H54 (cell line): ENCODE measurements at regions not wholly inside any gene's neighbourhood (a gene's known extent, or its start where the extent isn't known, plus 50 kb on each side); places are given as distances from the start of the nearest gene placed in this dataset.

Experiments used
- DNase-seq: peaks from one replicate; pipeline ENCODE4 v3.0.0; 2011; ENCODE audit warnings: low spot score, mixed read lengths; ENCODE audit not compliant: insufficient read length
- FAIRE-seq: peaks from 3 replicates; lab custom pipeline; 2011; peaks lifted over from hg19 to GRCh38; lab: Jason Lieb, UNC
- POLR2A ChIP-seq: IDR thresholded peaks from 2 replicates; pipeline ENCODE4 v1.6.1; 2011; ENCODE audit warnings: low read depth, mild to moderate bottlenecking, low read length

DNA sequence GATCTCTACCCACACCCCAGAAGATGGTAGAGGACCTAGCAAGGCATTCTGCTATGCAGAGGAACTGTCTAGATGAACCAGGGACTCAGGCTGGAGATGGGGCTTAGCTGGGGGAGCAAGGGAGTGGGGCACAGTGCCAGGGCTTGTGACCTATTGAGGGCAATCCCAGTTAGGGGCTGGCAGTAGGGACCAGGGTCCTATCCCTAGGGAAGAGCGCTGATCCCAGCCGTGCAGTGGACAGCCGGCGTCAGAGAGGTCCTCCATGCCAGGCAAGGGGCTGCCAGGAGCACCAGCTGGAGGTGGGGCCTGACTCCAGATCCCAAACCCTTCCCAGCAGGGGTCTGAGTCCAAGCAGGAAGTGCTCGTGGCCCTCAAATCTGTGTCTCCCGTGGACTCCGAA lies 52.7 kb upstream of the NEURL1B start:
- no peak for DNase-seq
- no peak for FAIRE-seq
- no peak for TF ChIP-seq POLR2A

DNA sequence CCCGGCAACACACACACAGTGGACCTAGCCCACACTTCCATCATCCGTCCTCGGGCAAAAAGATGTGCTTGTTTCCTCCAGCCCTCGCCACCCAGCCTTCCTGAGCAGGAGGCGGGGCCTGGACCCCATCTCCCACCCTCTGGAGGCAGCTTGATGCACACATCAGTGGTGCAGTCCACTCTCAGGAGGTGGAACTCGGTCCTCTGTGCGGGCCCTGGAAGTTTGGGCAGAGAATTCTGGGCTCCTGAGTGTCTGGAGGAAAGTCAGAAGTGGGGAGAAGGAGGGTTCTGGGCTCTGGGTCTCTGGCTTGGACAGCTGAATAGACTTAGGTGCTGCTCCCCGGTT lies 54.0 kb upstream of the NEURL1B start:
- TF ChIP-seq POLR2A: no peak
- FAIRE-seq (no peak), DNase-seq (no peak)

DNA sequence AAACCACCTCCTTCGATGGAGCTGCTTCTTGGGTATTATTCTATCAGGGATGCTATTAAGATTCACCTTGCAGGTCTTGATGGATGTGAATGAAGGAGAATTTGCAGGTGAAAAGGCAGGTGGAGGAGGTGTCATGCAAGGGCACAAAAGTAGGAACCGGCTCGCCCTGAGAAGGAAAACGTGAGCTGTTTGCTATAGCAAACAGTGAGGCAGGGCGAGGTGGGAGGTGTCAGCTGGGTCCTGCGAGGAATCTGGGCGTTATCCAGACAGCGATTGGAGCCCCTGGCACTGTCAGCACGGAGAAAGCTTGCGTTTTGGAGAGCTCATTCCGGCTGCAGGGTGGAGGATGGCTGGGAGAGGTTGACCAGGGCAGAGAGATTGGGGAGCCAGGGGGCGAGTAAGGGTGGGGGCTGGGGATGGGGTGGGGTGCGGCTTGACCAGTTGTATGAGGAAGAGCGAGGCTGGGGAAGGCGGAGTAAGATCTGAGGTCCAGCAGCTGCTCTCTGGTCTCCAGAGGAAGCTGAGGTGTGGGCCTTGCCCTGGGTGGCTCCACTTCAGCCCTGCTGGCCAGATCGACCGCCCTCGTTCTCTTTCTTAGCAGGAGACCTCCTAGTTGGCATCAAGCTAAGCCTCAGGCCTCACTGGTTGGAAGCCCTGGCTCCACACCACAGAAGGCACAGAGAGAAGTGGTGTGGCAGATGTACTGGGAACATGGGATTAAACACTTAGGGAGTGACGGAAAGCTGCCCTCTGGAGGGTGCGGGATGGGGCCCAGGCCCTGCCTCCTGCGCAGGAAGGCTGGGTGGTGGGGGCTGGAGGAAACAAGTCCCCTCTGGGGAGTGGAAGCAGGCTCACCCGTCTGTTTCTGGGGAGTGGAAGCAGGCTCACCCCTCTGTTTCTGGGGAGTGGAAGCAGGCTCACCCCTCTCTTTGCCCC lies 54.7 kb upstream of the NEURL1B start:
- no peak for TF ChIP-seq POLR2A

DNA sequence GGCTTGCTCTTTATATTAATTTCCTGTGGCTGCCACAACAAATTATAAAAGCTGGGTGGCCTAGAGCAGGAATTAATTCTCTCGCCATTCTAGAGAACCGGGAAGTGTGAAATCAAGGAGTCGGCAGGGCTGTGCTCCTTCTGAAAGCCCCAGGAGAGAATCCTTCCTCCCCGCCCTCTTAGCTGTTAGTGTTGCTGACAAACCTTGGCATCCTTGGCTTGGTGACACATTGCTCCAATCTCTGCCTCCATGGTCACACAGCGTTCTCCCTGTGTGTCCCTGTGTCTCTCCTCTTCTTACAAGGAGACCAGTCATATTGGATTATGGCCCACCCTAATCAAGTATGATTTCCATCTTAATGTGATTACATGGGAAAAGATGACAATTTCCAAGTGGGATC lies 55.9 kb upstream of the NEURL1B start:
- TF ChIP-seq POLR2A: no peak
- FAIRE-seq: no peak
- DNase-seq: no peak

More for the DNA sequence above, 54.7 kb upstream of the NEURL1B start:
- DNase-seq (no peak), FAIRE-seq (no peak)

DNA sequence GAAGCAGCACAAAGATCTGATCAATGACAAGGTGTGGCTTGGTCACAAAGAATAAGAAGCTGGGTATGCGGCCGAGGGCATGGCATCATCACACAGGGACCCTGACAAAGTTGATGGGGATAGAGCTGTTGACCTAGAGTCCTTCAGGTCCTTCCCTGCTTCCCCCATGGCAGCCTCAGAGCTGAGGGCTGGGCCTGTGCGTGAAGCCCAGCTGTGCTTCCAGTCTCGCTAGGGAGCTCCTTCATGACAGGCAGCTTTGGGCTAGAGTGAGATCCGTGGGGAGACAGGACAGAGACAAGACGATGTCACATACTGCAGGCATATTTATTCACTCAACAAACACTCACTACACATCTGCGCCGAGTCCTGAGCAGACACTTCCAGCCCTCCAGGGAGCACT lies 56.4 kb upstream of the NEURL1B start:
- DNase-seq (no peak), FAIRE-seq (no peak)
- TF ChIP-seq POLR2A: no peak

DNA sequence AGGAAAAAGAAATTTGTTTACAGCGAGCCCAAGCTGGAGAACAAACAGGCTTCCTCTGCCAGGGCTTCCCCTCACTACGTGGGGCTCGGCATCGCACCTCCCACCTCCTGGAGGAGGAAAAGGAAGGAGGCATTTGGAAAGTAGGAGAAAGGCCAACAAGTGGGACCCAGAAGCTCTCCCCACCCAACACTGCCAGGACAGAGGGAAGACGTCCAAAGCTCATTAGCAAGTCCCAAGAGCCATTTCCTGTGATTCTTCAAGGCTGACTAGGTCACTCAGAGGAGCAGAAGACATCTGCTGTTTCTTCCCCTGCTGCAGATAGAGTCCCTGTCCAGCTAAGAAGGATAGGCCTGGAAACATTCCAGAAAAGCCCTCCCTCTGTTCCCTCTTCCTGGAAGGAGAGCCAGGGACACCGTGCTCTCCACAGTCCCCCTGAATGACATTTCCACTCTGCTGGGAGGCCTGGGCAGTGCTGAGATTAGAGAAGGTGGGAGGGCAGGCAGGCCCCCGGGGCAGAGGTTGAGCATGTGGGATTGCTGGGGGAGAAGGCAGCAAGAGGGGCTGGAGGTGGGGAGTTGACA lies 57.0 kb upstream of the NEURL1B start:
- no peak for DNase-seq
- no peak for FAIRE-seq
- no peak for TF ChIP-seq POLR2A

DNA sequence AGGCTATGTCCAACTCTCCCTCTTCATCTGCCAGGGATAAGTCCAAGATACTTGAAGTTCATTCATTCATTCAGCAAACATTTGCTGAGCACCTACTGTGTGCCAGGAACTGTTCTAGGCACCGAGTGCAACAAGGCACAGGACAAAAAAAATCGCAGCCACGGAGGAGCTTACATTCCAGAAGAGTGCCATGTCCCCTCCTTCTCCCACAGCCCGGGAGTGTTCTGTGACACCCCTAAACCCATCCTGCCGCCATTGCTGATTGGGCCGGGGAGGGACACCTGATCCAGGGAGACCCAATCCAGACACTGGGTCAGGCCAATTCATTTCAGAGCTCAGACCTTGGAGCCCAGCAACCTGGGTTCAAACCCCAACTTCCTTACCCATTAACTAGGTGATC lies 58.1 kb upstream of the NEURL1B start:
- DNase-seq (no peak), FAIRE-seq (no peak)
- TF ChIP-seq POLR2A: no peak

DNA sequence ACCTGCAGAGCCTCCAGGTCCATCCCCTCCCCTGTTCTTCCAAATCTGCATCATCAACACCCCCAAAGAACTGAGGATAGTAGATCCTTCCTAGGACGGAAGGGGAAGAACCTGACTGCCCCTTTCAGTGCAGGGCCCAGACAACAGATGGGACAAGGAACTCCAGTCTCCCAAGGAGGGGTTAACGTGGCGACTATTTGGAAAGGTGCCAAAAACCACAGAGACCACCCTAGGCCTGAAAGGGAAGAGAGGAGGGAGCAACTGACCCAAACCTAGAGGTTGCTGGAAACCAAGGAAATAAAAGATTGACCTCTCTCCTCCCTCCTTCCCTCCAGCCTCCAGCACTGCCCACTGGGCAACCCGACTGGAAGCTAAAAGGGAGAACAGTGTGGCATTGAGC lies 59.7 kb upstream of the NEURL1B start:
- no peak for DNase-seq
- FAIRE-seq: no peak
- no peak for TF ChIP-seq POLR2A

DNA sequence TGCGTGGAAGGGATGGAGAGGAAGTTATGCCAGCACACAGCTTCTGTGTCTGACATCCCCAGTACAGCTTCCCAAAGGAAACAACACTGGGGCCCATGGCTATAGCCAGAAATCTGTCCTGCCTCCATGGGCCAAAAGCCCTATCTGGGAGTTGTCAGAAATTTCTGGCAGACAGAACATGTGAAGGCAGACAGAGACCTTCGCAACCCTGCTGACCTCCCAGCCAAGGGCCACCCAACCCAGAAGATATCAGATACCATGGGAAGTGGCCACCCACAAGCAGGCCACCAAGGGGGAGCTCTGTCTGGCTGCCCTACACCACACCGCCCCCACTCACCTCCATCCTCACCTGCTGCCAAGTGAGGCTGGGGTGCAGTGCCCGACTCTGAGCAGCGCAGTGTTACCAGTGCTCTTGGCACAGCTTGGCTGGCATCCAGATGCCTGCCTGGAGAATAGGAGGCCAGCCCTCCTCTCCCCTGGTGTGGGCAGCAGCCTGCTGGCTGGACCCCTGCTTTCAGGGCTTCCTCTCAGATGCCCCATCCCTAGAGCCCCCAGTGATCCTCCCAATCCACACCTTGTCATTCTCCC lies 61.6 kb upstream of the NEURL1B start:
- DNase-seq (no peak), FAIRE-seq (no peak)
- no peak for TF ChIP-seq POLR2A

DNA sequence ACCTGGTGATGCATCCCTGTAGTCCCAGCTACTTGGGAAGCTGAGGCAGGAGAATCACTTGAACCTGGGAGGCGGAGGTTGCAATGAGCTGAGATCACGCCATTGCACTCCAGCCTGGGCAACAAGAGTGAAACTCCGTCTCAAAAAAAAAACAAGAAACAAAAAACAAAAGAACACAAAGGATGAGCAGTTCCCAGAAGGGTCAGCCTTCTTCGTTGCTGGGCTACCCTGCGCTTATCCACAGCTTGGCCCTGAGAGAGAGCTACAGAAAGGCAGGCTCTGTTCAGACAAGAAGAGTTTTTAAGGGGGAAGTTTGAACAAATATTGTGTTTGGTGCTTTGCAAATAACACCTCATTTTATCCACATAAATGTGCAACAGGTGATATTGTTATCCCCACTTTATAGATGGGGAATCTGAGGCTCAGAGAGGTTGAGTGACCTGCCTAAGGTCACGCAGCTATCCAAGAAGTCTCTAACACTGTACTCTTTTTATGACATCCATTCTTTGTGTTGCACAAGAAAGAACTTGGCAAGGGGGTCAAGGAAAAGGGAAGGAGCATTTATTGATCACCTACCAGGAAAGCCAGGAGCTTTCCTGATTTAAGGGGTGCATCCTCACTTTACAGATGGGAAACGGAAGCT lies 63.7 kb upstream of the NEURL1B start:
- DNase-seq (no peak), FAIRE-seq (no peak)
- TF ChIP-seq POLR2A: no peak

DNA sequence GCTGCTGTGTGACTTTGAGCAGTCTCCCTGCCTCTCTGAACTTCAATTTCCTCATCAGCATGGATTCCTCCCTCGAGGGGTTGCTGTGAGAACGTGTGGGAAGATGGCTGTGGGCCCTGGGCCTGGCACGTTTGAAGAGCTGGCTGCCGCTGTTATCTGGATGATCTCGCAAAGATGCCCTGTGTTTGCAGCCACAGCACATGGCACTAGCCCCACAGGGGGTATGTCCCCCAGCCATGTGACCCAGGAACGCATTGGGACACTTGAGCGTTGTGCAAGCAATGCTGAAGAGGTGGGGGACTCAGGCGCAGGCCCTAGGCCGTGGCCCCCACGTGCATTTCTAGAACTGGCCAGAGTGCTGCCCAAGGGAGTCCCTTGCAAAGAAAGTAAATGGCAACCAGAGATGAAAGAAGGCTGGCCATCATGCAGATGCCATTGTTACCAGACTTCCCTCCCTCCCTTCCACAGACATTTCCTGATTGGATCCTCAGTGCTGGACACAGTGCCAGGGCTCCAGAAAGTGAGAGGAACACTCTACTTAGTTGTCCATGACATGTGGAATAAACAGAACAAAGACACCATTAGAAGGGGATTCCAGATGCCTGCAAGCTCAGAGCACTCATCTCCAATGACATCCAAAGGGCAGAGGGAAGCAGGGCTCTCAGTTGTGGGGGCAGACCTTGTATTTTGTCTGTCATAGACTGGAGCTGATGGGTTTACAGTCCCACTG lies 65.1 kb upstream of the NEURL1B start:
- no peak for TF ChIP-seq POLR2A
- DNase-seq (no peak), FAIRE-seq (no peak)

DNA sequence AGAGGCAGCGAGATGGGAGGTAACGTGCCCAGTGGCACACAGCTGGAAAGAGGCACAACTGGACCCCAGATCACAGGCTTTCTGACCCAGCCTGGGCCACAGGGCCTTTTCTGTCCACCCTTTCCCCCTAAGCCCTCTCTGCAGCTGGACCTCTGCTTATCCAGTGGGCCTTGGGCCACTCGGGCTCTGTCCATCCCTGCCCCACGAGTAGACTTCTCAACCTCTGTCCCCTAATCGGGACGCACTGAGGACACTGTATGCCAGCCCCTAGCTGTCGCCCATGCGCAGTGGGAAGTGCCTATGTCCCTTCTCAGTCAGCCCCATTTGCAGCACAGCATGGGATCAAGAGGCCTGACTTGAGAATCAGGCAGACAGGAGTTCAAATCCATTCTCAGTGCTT lies 65.6 kb upstream of the NEURL1B start:
- no peak for TF ChIP-seq POLR2A
- no peak for FAIRE-seq
- DNase-seq: no peak

DNA sequence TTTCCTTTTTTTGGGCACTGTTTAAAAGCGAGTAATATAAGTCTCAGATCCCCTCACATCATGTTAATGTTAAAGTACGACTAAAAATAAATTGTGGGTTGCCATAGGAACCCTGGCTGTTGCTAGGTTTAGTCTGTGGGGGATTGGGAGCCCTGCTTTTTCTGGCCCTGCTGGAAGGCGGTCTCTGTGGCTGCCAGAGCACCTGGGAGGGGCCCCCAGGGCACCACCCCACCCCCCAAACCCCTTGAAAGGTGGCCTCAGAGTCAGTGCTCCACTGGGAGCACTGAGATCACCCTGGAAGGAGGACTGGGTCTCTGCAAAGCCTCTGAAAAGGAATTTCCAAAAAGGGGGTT lies 66.2 kb upstream of the NEURL1B start:
- no peak for DNase-seq
- no peak for FAIRE-seq
- no peak for TF ChIP-seq POLR2A
